Astrocyte (in vitro differentiated cells and primary cell): ENCODE measurements at regions not wholly inside any gene's neighbourhood (a gene's known extent, or its start where the extent isn't known, plus 50 kb on each side); places are given as distances from the start of the nearest gene placed in this dataset.

Source experiments
- DNase-seq: peaks from one replicate; pipeline ENCODE4 v3.0.0-alpha.2; 2010; ENCODE audit warnings: low read depth
- FAIRE-seq: peaks from 2 replicates; lab custom pipeline; 2011; peaks lifted over from hg19 to GRCh38; lab: Jason Lieb, UNC
- H2AFZ ChIP-seq: 2 replicates; pipeline ENCODE4 v1.6.0; 2012; ENCODE audit warnings: low read depth, low read length, inconsistent platforms
- H3K27ac ChIP-seq: 2 replicates; pipeline ENCODE4 v1.5.1; 2011; ENCODE audit warnings: low read depth, low read length, inconsistent platforms
- H3K27me3 ChIP-seq: 2 replicates; pipeline ENCODE4 v1.6.0; 2011; ENCODE audit warnings: low read length, inconsistent platforms; ENCODE audit not compliant: insufficient read depth
- H3K36me3 ChIP-seq: 2 replicates; pipeline ENCODE4 v1.5.1; 2011; ENCODE audit warnings: low read length, inconsistent platforms; ENCODE audit not compliant: insufficient read depth
- H3K4me1 ChIP-seq: 2 replicates; pipeline ENCODE4 v1.5.1; 2011; ENCODE audit warnings: low read length, inconsistent platforms; ENCODE audit not compliant: insufficient read depth
- H3K4me2 ChIP-seq: 2 replicates; pipeline ENCODE4 v1.6.0; 2012; ENCODE audit warnings: low read length, inconsistent platforms
- H3K4me3 ChIP-seq: 2 replicates; pipeline ENCODE4 v1.5.1; 2011; ENCODE audit warnings: low read depth, mild to moderate bottlenecking, low read length, inconsistent platforms; ENCODE audit not compliant: insufficient read depth
- H3K79me2 ChIP-seq: 2 replicates; pipeline ENCODE4 v1.6.0; 2012; ENCODE audit warnings: mild to moderate bottlenecking, low read length, inconsistent platforms; ENCODE audit not compliant: insufficient read depth
- H3K9ac ChIP-seq: 2 replicates; pipeline ENCODE4 v1.6.0; 2012; ENCODE audit warnings: mild to moderate bottlenecking, low read length, inconsistent platforms
- H3K9me3 ChIP-seq: 2 replicates; pipeline ENCODE4 v1.5.1; 2012; ENCODE audit warnings: low read depth, mild to moderate bottlenecking, low read length, inconsistent platforms; ENCODE audit not compliant: insufficient read depth
- H4K20me1 ChIP-seq: 2 replicates; pipeline ENCODE4 v1.6.0; 2012; ENCODE audit warnings: low read length, inconsistent platforms; ENCODE audit not compliant: insufficient read depth
- H3K27ac Mint-ChIP-seq: one replicate; pipeline ENCODE4 v1.8.0; 2021; ENCODE audit warnings: mild to moderate bottlenecking, mixed read lengths; ENCODE audit not compliant: unreplicated experiment
- H3K27me3 Mint-ChIP-seq: one replicate; pipeline ENCODE4 v1.8.0; 2021; ENCODE audit warnings: low read depth, mixed read lengths; ENCODE audit not compliant: unreplicated experiment
- H3K36me3 Mint-ChIP-seq: one replicate; pipeline ENCODE4 v1.8.0; 2021; ENCODE audit warnings: low read depth, mixed read lengths; ENCODE audit not compliant: unreplicated experiment
- H3K4me1 Mint-ChIP-seq: one replicate; pipeline ENCODE4 v1.8.0; 2021; ENCODE audit warnings: low read depth, mixed read lengths; ENCODE audit not compliant: unreplicated experiment
- H3K4me3 Mint-ChIP-seq: one replicate; pipeline ENCODE4 v1.8.0; 2021; ENCODE audit warnings: mild to moderate bottlenecking, moderate library complexity, mixed read lengths; ENCODE audit not compliant: unreplicated experiment
- H3K9me3 Mint-ChIP-seq: one replicate; pipeline ENCODE4 v1.8.0; 2021; ENCODE audit warnings: mild to moderate bottlenecking, mixed read lengths; ENCODE audit not compliant: unreplicated experiment
- CTCF ChIP-seq: IDR thresholded peaks from 2 replicates; pipeline ENCODE4 v1.5.1; 2011; ENCODE audit warnings: low read depth, mild to moderate bottlenecking, inconsistent platforms, low read length, moderate library complexity; ENCODE audit not compliant: insufficient read depth
- EZH2 ChIP-seq: IDR thresholded peaks from 2 replicates; pipeline ENCODE4 v1.6.1; 2012; ENCODE audit warnings: mild to moderate bottlenecking, low read length, inconsistent platforms; ENCODE audit not compliant: insufficient read depth

DNA sequence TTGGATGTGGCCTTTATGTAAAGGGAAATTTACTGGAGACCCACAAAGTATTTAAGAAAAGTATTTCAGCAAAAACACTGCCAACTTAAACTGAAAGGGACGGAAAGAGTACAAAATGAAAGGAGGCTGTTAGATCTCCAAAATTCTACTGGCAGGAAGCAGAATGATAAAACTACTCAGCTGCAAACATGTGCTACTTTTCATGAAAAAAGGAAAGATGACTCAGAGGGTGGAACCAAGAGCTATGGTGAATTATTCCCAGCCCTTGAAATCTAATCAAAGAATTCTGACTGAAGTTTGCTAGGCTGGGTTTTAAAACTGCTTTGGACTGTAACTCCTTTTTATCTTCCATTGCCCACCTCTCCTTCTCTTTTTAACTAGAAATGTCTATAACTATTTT, 58.6 kb upstream of the ZBED3 start:
- Histone ChIP-seq H3K4me2 (no peak overlapping the region), H3K36me3 (no peaks in the 10 kb centered on the region), H3K9me3 (no peaks in the 10 kb centered on the region), H4K20me1 (no peaks in the 10 kb centered on the region), H3K79me2 (no peaks in the 10 kb centered on the region), H3K4me1 (no peaks in the 10 kb centered on the region), H3K4me3 (no peak overlapping the region), H3K9ac (no peak overlapping the region), H2AFZ (no peak overlapping the region), H3K27me3 (peaks cover 6% of the 10 kb centered on the region), H3K27ac (no peak overlapping the region)
- no peak for TF ChIP-seq EZH2
- TF ChIP-seq CTCF, result no peak
- no peak overlapping the region for H3K27ac Mint-ChIP-seq
- H3K27me3 Mint-ChIP-seq, result peaks cover 2% of the 10 kb centered on the region
- H3K4me1 Mint-ChIP-seq, result peaks cover 8% of the 10 kb centered on the region
- H3K9me3 Mint-ChIP-seq, result peaks cover 3% of the 10 kb centered on the region
- FAIRE-seq (peak; percentile 26), DNase-seq (peak; percentile 44)
- no peaks in the 10 kb centered on the region for H3K36me3 Mint-ChIP-seq
- no peak overlapping the region for H3K4me3 Mint-ChIP-seq

DNA sequence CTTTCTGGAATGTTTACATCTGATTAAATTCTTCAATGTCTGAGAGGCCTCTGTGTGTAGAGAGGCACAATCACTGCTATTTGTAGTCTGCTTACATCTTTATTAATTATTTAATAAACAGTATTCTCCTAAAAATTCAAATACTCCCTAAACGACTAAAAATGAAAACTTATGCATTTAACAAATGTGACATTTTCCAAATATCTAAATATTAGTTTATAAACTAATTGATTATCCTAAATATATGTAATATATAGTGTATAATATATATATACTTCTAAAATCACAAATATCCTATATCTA, 57.7 kb upstream of the ZBED3 start:
- peaks cover 8% of the 10 kb centered on the region for H3K4me1 Mint-ChIP-seq
- no peaks in the 10 kb centered on the region for H3K4me1 ChIP-seq
- peaks cover 3% of the 10 kb centered on the region for H3K9me3 Mint-ChIP-seq
- H3K27me3 Mint-ChIP-seq, result peaks cover 2% of the 10 kb centered on the region
- no peaks in the 10 kb centered on the region for H3K27me3 ChIP-seq
- TF ChIP-seq EZH2 (no peak), CTCF (no peak)
- no peak overlapping the region for H3K27ac Mint-ChIP-seq
- no peaks in the 10 kb centered on the region for H4K20me1 ChIP-seq
- H3K27ac ChIP-seq, result no peak overlapping the region
- no peaks in the 10 kb centered on the region for H3K79me2 ChIP-seq
- H3K36me3 ChIP-seq, result no peaks in the 10 kb centered on the region
- no peak overlapping the region for H2AFZ ChIP-seq
- no peaks in the 10 kb centered on the region for H3K9me3 ChIP-seq
- no peak for FAIRE-seq
- no peak overlapping the region for H3K4me2 ChIP-seq
- H3K9ac ChIP-seq, result no peak overlapping the region
- no peak overlapping the region for H3K4me3 ChIP-seq
- no peak overlapping the region for H3K4me3 Mint-ChIP-seq
- no peaks in the 10 kb centered on the region for H3K36me3 Mint-ChIP-seq
- DNase-seq, result no peak

- Histone ChIP-seq H3K79me2 (no peaks in the 10 kb centered on the region), H3K27me3 (no peaks in the 10 kb centered on the region), H4K20me1 (no peaks in the 10 kb centered on the region), H3K4me2 (no peak overlapping the region), H2AFZ (no peak overlapping the region), H3K36me3 (no peaks in the 10 kb centered on the region), H3K9me3 (no peaks in the 10 kb centered on the region), H3K4me1 (peaks cover 2% of the 10 kb centered on the region), H3K9ac (no peak overlapping the region), H3K27ac (no peak overlapping the region), H3K4me3 (no peak overlapping the region)
- H3K9me3 Mint-ChIP-seq, result peaks cover 3% of the 10 kb centered on the region
- peak; percentile 41 for DNase-seq
- no peak overlapping the region for H3K27ac Mint-ChIP-seq
- peaks cover 1% of the 10 kb centered on the region for H3K27me3 Mint-ChIP-seq
- TF ChIP-seq CTCF (peak; percentile 91), EZH2 (no peak)
- peaks cover 9% of the 10 kb centered on the region for H3K4me1 Mint-ChIP-seq
- peak; percentile 20 for FAIRE-seq
- no peaks in the 10 kb centered on the region for H3K36me3 Mint-ChIP-seq
- H3K4me3 Mint-ChIP-seq, result no peak overlapping the region
Measured at GRCh38 chr5:77143998-77144836, 57.1 kb upstream of the ZBED3 start.
